ENCODE measurements at regions not wholly inside any gene's neighbourhood (a gene's known extent, or its start where the extent isn't known, plus 50 kb on each side); places are given as distances from the start of the nearest gene placed in this dataset.

DNA sequence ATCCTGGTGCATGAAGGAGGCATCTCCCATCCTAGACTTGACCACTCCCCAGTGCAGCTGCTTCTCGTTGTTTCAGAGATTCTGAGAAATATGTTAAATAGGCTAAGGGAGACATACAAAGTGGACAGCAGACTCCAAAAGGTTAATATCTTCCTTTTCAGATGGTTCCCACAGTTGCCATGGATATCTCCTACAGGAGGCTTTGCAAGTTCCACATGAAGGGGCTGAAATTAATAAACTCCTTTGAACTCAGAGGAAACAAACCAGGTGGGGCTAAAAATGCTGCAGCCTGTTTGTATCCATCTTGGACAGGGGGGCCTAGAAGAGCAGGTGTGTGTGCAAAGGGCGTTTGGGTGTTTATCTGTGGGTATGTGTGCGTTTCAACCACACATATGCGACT, 257.4 kb upstream of the XYLT1 start:
- no peak for DNase-seq

DNA sequence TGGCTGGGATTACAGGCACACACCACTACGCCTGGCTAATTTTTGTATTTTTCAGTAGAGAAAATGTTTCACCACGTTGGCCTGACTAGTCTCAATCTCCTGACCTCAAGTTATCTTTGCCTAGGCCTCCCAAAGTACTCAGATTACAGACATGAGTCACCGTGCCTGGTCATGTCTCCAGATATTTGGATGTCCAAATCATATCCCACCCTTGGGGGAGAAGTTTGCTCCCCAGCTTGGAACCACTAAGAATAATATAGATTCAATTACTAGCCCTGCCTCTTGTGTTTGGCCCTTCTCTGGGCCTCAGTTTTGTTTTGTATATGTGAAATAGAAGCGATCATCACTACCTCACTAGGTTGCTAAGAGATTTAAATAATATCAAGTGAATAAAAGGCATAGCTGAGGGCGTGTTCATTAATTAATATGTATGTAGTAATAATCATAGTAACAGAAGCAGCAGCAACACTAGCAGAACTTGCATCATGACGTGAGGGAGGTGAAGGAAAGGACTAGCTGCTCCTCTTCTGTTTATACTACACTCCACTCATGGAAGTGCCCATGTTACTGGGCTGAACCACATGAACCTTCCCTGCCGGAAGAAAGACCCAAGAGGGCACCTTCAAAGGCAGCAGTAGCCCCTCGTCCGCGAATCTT, 253.6 kb upstream of the XYLT1 start:
- DNase-seq = no peak

DNA sequence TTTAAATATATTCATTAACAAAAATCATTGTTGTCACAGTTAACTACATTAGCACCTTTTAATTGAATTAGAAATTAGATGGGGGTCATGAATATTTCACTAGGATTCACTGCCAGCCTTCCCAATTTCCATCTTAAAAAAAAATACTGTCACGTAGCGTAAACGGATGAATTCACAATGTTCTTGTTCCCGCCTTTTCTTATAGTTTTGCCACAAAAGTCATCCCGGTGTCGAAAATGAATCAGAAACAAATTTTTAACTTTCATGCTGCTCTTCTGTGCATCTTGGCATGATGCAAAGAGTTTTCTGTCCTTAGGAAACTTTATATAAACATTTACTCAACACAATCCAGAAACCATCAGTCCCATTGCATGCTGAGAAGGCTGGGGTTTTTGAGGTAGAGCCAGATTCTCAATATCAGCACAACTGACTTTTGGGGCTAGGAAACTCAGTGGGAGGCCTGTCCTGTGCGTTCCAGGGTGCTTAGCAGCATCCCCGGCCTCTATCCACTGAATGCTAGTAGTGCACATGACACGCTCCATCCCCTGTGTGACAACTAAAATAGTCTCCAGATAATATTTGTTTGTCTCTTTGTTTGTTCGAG, 252.9 kb upstream of the XYLT1 start:
- DNase-seq = no peak

DNA sequence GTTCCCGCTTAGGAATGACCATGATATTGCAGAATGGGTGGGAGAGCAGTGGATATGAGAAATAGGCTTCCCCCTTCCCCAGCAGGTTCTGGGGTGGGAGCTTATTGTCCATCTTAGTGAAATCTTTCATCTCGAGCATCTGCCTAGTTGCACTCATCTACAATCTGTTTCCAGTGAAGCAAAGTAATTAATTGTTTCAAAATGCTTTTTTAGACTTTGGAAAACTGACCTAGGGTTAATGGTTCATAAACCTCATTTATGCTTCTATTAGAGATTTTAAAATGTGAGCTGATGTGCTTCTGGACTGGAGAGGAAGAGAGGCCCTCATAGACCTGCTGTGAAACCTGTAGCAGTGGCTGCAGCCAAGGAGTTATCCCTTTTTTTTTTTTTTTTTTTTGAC, 247.7 kb upstream of the XYLT1 start:
- no peak for DNase-seq

DNA sequence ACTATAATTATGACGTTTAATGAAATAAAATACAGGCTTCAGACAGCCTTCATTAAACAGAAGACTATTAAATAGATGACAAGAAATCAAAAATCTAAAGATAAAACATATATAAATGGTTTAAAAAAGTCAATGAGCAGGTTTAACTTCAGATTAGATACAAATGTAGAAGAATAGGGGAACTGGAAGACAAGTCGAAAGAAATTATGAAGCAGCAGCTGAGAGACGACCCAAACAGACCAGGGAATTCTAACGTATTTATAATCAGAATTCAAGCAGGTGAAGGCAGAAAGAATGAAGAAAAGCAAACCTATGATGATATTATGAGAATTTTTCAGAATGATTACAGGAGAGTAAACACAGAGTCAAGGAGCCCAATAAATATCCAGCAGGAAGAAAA, 235.1 kb upstream of the XYLT1 start:
- DNase-seq = no peak

DNA sequence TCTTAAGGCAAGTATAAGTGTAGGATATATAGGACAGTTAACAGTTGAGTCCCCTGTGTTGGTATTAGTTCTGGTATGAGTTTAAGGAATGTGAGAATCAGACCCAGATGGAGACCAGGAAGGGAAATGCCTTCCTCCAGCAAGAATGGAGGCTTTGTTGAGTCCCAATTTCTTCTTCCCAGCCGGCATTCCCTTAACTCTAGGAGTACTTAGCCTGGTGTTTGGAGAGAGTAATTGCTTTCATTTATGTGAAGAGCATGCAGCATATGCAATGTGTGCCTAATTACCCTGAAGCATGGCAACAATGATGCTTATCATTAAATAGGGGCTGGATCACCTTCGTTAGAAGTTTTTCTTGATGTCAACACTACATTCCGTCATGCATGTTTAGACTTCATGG, 225.9 kb upstream of the XYLT1 start:
- DNase-seq = no peak

DNA sequence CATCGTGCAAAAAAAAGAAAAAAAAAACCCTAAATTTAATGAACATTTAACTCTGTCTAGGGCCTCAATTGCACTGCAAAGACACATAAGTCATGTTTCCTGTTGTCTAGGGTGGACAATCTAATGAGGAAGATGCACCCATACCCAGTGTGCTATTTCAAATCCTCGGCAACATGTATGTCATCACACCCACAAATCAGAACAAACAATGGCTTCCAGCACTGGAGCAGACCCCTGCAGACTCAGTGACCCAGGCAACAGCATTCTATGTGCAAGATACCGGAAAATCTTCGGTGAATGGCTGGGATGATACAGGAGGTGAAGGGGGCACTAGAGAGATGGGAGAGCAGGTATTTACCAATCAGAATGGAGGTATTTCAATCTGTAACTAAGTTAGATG, 221.7 kb upstream of the XYLT1 start:
- no peak for DNase-seq

DNA sequence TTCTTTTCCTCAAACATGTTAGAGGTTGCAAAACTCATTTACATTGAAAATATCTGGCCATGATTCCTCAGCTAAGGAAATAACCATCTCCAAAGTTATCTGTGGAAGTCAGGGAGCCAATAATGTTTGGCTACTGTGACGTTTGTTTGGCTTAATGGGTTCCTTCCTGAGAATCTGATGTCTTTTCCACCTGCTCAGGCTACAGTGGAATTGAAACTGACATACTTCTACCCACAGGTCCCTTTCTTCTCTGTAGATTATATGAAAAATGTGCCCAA, 221.1 kb upstream of the XYLT1 start:
- DNase-seq = no peak

DNA sequence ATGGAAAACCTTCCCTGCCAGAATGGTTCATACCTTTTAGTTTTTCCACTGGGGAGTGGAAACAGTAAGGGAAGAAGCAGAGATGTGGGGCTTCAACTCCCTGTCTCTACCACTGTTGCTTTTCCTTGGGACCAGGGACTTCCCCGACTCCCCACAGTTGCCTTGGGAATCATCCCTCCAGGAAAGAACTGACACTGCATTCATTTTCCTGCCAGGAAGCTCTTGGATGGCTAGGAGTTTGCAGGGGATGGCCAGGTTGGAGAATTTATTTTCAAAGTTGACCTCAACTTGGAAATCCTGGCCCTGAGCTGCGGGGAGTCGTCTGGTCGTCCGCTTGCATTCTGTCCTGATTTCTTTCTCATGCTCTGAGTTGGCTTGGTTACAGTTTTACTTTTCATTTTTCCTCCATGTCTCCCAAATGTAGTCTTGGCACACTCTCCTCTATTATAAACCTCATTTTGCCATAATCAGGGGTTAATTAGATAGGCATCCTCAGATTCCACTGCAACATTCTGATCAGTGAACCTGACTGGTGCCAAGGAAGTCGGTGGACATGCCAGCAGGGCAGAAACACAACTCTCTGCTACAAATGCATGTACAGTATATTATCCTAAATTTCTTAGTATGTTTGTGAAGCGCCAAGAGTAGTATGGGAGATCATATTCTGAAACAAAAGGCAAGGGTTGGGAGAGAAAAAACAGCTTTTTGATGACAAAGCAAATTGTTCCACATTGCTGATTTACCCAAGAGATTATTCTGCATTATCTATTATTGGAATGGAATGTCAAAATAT, 220.5 kb upstream of the XYLT1 start:
- DNase-seq = no peak

DNA sequence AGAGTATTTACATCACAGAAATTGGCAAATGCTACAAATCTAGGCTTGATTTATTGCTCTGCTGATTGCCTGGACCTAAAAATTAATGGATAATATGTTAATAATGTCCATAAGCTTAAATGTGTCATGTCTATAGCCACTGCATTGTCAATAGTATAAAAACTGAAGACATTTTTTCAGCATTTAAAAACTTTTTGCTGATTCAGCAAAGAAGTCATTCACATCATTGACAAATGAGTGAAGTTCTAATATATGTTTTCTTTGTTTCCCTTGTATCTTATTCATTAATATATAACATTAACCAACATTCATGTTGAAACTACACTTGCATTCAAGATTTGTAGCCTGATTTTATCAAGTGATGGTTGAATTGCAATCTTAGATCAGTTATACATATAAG, 214.7 kb upstream of the XYLT1 start:
- no peak for DNase-seq

DNA sequence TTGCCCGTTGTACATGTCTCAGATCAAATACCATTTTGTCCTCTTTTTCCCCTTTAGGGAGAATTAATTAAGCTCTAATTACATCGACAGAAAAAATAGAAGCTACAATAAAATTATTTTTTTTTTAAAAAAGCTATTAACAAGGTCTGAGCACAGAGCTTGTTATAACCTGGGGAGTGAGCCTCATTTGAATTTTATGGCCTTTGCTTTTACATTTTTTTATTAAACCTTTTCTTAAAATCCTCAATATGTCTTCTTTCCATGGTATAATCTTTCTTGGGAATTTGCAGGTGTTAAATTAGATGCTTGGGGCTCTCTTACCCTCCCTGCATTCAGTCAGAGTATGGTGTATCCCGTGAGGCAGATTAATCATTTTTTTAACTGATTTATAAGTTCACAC, 212.5 kb upstream of the XYLT1 start:
- no peak for DNase-seq

DNA sequence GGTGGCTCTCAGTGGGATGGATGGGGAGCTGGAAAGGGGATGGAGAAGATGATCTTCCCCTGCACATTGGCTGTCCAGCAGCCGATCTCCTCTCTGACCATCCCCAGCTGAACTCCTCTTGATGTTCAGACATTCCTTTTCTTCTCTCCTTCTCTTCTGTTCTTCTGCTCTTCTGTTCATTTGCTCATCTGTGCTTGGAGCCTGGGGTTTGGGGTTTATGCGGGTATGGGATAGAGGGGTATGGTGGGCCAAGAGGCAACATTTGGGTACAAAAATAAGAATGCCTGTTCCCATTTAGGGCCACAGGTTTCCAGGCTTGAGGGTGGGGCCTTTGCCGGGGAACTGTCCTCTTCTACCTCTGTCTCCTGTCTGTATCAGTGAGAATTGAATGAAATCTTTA, 205.4 kb upstream of the XYLT1 start:
- DNase-seq = no peak

DNA sequence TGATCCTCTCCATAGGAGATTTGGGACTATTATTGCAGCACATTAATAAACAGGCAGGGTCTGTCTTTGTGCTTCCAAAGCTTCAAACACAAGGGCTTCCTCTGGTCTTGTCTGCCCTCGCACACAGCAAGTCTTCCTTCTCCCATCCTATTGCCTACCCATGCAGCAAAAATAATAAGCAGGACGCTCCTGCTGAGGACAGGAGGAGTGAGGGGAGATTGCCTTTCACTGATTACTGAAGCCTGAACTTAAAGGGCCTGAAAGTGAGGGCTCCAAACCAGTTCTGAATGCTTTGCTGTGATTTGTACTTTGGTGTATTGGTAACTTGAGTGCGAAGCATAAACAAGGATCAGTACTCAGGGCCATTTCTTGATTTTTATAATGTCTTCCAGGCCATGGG, 197.6 kb upstream of the XYLT1 start:
- no peak for DNase-seq

DNA sequence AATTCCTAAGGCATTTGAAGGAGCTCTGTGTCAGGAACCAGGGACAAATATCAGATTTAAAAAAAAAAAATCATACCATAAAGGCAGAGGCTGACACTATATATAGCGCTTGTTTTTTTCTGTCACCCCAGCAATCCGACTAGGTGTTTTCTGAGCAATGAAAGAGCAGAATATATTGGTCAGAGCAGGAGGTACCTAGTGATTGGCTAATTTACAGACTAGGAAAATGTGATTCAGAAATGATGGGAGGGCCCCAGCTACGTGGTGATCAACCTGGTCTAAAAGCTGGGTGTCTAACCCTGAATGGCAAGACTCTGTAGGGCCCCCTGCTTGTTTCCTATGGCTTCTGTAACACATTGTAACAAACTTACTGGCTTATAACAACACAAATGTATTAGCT, 195.5 kb upstream of the XYLT1 start:
- DNase-seq = no peak

DNA sequence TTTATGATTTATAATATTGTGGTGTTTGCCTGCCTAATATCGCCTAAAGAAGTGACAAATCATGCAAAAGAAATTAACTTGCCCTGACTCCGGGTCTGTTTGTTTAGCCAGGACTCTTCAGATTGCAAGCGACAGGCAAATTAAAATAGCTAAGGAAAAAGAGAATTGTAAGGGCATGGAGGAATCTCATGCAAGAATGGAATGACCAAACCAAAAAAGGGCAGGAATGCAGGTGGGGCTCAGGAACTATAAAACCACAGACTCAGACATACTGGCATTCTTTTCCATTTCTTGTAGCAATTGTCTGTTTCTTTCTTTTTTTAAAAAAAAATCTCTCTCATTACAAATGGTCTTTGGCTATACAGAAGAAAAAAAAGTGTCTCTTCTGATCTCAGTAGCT, 188.1 kb upstream of the XYLT1 start:
- DNase-seq = no peak

DNA sequence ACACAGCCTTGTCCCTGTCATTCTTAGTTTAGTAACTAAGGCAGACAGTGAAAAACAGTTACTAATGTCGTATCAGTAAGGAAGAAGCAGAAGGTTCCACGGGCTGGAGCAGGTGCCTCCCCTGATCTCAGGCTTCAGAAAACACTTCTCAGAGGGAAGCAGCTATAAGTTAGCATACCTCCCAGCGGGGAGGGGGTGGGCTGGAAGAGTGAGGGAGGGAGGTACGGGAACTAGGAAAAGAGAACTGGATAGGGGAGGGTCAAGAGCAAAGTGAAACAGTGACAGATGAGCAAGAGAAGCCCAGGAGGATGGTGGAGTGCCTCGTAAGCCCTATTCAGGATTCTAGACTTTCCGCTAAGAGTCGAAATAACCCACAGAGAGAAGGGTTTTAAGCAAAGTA, 186.3 kb upstream of the XYLT1 start:
- no peak for DNase-seq

DNA sequence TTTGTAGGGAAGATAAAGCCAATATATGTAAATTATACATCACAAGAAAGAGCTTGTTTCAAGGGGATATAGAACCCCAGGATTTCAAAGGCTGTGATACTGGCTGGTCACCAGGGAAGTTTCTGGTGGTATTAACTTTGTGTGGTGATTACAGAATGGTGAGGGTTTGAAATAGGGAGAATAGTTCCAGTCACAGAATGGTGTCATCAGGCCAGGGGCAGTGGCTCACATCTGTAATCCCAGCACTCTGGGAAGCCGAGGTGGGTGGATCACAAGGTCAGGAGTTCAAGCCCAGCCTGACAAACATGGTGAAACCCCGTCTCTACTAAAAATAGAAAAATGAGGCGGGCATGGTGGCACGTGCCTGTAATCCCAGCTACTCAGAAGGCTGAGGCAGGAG, 183.8 kb upstream of the XYLT1 start:
- DNase-seq = no peak

DNA sequence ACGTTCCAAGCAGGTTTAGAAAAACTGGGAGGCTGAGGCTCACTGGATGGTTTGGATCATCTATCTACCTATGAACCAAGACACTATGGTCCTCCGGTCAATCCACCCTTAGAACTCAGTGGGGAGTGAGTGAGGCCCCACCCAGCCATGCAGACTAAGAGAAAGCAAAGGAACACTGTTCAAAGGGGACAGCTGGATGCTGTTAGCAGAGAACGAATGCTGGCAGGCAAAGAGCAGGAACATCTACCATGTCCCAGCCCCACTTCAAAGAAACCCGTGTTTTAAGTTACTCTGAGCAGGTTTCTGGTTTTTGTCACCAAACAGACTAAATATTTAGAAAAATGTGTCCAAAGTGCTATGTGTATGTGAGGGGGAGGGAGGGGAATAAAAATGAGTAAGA, 183.4 kb upstream of the XYLT1 start:
- no peak for DNase-seq

DNA sequence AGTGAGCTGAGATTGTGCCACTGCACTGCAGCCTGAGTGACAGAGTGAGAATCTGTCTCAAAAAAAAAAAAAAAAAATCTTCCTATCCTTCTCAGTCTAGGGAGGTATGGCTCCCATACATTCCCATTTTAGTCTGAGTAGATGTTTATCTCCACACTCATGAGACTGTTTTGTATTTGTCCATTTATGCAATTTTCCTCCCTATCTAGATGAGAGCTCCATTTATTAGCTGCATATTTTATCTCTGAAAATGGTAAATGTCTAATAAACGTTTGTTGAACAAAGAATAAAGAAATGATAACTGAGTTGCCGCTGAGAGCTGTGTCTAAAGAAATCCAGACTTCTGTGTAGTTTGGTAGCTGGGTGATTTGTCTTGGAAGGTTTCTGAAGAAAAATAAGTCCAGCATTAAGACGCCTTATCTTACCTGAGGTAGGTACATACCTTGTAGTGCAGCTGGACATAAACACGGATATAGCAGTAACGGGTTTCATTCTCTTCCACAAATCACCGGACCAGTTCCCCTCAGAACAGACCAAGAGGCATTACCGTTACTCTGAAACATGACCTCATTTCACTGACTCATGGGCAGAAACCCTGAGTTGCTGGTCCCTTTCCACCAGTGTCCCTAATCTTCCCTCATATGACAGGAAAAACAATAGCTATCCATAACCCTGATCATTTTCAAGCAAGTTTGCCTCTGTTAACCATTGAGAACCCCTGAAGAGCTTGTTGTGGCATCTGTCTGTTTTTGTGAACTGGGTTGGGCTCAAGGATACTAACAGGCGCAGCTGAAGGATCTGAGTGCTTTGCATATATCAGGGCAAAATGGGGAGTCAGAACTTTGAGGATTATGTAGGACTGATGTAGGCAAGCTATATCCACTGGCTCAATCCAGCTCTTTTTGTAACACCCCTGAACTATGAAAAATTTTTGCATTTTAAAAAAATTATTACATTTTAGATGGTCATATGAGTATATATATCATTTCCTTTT, 177.4 kb upstream of the XYLT1 start:
- no peak for DNase-seq

DNA sequence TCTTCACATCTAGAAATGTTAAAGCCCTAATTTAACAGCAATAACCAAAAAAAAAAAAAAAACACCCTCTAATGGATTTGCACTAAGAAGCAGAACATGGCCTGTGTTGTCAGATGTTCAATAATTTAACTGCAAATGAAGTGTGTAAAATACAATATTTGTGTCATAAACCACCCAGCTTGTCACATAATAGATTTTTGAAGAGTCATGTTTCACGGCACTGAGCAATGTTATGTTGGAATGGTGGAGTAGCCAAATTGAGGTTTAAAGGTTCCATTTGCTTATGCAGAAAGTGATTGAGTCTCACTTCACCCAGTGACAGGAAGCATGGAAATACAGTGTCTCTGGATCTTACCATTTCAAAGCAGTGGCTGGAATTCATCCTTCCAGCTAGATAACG, 173.2 kb upstream of the XYLT1 start:
- DNase-seq = no peak

DNA sequence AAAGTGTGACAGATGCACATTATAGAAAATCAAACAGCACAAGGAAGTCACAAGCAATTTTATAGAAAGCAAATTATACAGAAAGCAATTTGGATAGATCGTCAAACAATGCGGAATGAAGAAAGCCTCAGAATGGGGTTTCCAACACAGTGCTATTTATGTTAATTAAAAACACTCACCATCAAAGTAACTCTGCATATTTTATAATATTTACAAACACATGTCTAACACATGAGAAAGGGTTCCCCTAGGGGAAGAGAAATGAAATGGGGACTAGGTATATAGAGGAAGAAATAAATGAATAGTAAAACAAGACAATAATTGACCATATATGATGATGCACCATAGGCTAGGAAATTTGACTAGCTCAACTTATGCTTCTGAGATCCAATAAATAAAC, 171.2 kb upstream of the XYLT1 start:
- no peak for DNase-seq

DNA sequence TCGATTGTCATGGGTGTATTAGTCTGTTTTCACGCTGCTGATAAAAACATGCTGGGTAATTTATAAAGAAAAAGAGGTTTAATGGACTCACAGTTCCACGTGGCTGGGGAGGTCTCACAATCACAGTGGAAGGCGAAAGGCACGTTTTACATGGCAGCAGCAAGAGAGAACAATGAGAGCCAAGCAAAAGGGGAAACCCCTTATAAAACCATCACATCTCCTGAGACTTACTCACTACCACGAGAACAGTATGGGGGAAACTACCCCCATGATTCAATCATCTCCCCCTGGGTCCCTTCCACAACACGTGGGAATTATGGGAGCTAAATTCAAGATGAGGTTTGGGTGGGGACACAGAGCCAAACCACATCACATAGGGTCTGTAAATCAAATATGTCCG, 167.4 kb upstream of the XYLT1 start:
- no peak for DNase-seq

DNA sequence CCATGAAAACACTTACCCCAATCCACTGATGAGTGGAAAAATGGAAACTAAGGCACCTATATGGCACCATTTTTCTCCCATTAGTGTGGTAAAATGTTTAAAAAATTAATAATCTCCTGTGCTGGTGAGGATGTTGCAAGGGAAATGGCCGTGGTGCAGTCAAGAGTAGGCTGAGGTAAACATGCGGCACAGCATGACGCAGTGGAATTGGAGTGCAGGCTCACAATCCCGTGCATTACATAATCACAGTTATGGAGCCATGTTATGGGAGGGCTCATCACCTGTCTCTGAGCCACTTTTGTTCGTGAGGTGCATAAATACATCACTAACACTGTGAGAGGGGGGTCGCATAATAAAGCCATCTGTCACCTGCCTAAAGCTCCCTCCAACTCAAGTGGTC, 164.4 kb upstream of the XYLT1 start:
- no peak for DNase-seq
